Astrocyte of the spinal cord (primary cell): ENCODE measurements at regions not wholly inside any gene's neighbourhood (a gene's known extent, or its start where the extent isn't known, plus 50 kb on each side); places are given as distances from the start of the nearest gene placed in this dataset.

Source experiments
- DNase-seq: peaks from one replicate; pipeline ENCODE4 v3.0.0; 2011; ENCODE audit warnings: low read depth, low spot score
- H3K4me3 ChIP-seq: 2 replicates; pipeline ENCODE4 v1.5.1; 2011; ENCODE audit warnings: low read depth, mild to moderate bottlenecking, low read length, moderate library complexity
- CTCF ChIP-seq: IDR thresholded peaks from 2 replicates; pipeline ENCODE4 v1.5.1; 2012; ENCODE audit warnings: low read depth, mild to moderate bottlenecking, low read length, inconsistent platforms
- in situ Hi-C: cut with HindIII; loops from 2 replicates; pipeline ENCODE4 v1.10.0; 2017; ENCODE audit warnings: low sequenced_read_pairs

GRCh38 chr2:58715344-58715743 lies 474.2 kb upstream of the FANCL start:
- no peak for DNase-seq
- TF ChIP-seq CTCF, result no peak
- H3K4me3 ChIP-seq, result no peak overlapping the region
- in situ Hi-C loops, result no loop called here

- TF ChIP-seq CTCF, result no peak
- DNase-seq, result no peak
- in situ Hi-C loops, result no loop called here
- no peak overlapping the region for H3K4me3 ChIP-seq
Observed at GRCh38 chr2:58714238-58714637, 473.1 kb upstream of the FANCL start.

- in situ Hi-C loops, result no loop called here
- TF ChIP-seq CTCF, result no peak
- no peak overlapping the region for H3K4me3 ChIP-seq
- DNase-seq, result no peak
Observed at GRCh38 chr2:58710795-58711279, 469.7 kb upstream of the FANCL start.

GRCh38 chr2:58709687-58710354 lies 468.7 kb upstream of the FANCL start:
- in situ Hi-C loops, result no loop called here
- no peak overlapping the region for H3K4me3 ChIP-seq
- TF ChIP-seq CTCF, result no peak
- no peak for DNase-seq

- H3K4me3 ChIP-seq, result no peak overlapping the region
- DNase-seq, result no peak
- in situ Hi-C loops, result no loop called here
- no peak for TF ChIP-seq CTCF
Observed at GRCh38 chr2:58709274-58709673, 468.1 kb upstream of the FANCL start.

GRCh38 chr2:58708565-58708964 lies 467.4 kb upstream of the FANCL start:
- DNase-seq, result no peak
- in situ Hi-C loops, result no loop called here

More at GRCh38 chr2:58708565-58708964, 467.4 kb upstream of the FANCL start:
- H3K4me3 ChIP-seq, result no peak overlapping the region
- no peak for TF ChIP-seq CTCF
